Muscle of leg (tissue), 3 donors: ENCODE measurements at regions not wholly inside any gene's neighbourhood (a gene's known extent, or its start where the extent isn't known, plus 50 kb on each side); places are given as distances from the start of the nearest gene placed in this dataset.

ENCODE experiments used
- DNase-seq: peaks from one replicate; pipeline ENCODE4 v3.0.0; 2013
- H3K27ac ChIP-seq: one replicate; pipeline ENCODE4 v1.5.1; 2013; ENCODE audit warnings: mild to moderate bottlenecking, low read length, control low read depth
- H3K27me3 ChIP-seq: one replicate; pipeline ENCODE4 v1.6.1; 2013; ENCODE audit warnings: low read length; ENCODE audit not compliant: control insufficient read depth, insufficient read depth
- H3K36me3 ChIP-seq: one replicate; pipeline ENCODE4 v1.6.1; 2013; ENCODE audit warnings: low read length; ENCODE audit not compliant: control insufficient read depth, insufficient read depth
- H3K4me1 ChIP-seq: one replicate; pipeline ENCODE4 v1.6.1; 2013; ENCODE audit warnings: low read length; ENCODE audit not compliant: control insufficient read depth, insufficient read depth
- H3K4me3 ChIP-seq: one replicate; pipeline ENCODE4 v1.5.1; 2013; ENCODE audit warnings: low read length, control low read depth
- H3K9me3 ChIP-seq: replicated peaks from 2 replicates; pipeline ENCODE4 v1.6.1; 2013; ENCODE audit warnings: low read depth, low read length; ENCODE audit not compliant: control insufficient read depth
- WGBS: methylation state at CpG from one replicate; pipeline ENCODE4 v1.1.5; 2013; ENCODE audit warnings: missing lambda C conversion rate; ENCODE audit not compliant: insufficient coverage; 5-methylcytosine and 5-hydroxymethylcytosine counted together

- Histone ChIP-seq H3K27ac (no peak overlapping the region), H3K4me1 (peaks cover 13% of the 10 kb centered on the region), H3K27me3 (peaks cover 4% of the 10 kb centered on the region), H3K36me3 (no peaks in the 10 kb centered on the region), H3K9me3 (no peaks in the 10 kb centered on the region), H3K4me3 (no peak overlapping the region)
- 88% methylated on average over 4 of the region's 9 CpGs for WGBS
- DNase-seq: no peak
Observed at GRCh38 chr11:127103586-127104388, 103.2 kb upstream of the KIRREL3 start.

DNA sequence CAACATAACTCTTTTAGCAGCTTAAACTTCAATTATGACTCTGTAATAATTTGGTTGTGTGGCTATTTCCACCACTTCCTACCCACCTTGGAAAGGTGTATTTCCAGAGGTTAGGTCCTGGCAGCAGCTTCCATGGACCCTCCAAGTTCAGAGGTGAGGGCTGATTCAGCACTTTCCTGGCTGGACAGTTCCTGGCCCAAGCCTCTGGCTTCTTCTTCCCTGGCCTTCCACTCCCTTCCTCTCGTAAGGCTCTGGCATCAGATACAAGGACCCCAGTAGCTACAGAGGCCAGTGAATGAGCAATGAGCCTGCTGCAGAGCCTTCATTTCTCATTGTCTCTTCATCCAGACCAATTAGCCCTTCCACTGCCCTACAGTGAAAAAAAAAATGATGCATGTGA, 98.1 kb upstream of the KIRREL3 start:
- 0% methylated on average over 1 of the region's 1 CpG for WGBS

DNA sequence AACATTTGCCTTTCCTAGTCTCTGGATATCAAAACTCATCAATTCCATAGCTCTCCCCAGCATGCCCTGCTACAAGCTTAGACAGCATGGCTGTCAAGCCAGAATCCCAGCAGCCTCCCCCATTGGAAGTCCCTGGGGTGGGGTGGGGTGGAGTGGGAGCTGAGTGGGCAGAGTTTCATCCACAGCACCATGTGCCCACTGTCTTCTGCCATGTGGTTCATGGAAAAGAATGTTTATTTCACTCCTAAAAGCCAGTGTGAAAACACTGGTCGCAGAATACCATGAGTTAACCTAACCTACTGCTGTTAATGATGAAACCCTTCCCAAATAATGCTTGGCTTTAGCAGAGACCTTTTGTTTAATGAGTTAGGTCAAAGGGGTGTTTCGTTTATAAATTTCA, 80.2 kb upstream of the KIRREL3 start:
- peaks cover under 1% of the 10 kb centered on the region for H3K4me1 ChIP-seq
- no CpG with 5 or more reads among the region's 2 CpGs for whole genome bisulfite sequencing
- H3K9me3 ChIP-seq: no peaks in the 10 kb centered on the region
- H3K4me3 ChIP-seq: no peak overlapping the region
- H3K27me3 ChIP-seq: no peaks in the 10 kb centered on the region
- H3K36me3 ChIP-seq: no peaks in the 10 kb centered on the region
- H3K27ac ChIP-seq: no peak overlapping the region
- DNase-seq: no peak

More for the DNA sequence above, 98.1 kb upstream of the KIRREL3 start:
- Histone ChIP-seq H3K4me3 (no peak overlapping the region), H3K36me3 (no peaks in the 10 kb centered on the region), H3K27me3 (no peaks in the 10 kb centered on the region), H3K9me3 (no peaks in the 10 kb centered on the region), H3K27ac (no peak overlapping the region), H3K4me1 (no peaks in the 10 kb centered on the region)
- no peak for DNase-seq

- WGBS: no CpG with 5 or more reads among the region's 4 CpGs
- Histone ChIP-seq H3K4me3 (no peak overlapping the region), H3K9me3 (no peaks in the 10 kb centered on the region), H3K27me3 (peaks cover 3% of the 10 kb centered on the region), H3K27ac (no peak overlapping the region), H3K4me1 (peaks cover 12% of the 10 kb centered on the region), H3K36me3 (no peaks in the 10 kb centered on the region)
- no peak for DNase-seq
Observed at GRCh38 chr11:127075758-127076157, 75.2 kb upstream of the KIRREL3 start.

DNA sequence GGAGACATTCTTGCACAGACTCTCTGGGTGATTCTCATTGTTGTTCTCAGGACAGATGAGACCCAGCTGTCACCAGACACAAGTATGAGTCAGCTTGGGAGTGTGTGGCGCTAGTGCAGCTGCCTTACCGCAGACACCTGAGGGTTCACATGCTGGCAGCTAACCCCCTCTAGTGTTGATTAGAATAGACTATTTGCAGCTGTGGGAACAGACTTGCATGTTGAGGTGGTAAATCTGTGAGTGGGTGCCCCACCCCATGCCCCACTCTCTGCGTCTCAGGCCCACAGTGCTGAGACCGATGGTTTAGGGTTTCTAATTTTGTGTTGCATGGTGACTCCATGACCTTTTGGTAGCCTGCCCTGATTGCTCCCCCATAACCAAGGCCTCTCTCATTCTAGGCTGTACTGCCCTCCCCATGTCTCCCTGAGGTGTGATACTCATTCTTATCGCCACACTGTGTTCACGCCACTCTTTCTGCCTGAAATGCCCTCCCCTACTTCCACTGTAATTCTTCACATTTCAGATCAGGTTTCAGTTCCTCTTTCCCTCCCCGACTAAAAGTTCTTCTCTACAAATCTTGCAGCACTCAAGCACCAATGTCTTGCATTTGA, 73.7 kb upstream of the KIRREL3 start:
- Histone ChIP-seq H3K9me3 (no peaks in the 10 kb centered on the region), H3K27ac (no peak overlapping the region), H3K27me3 (peaks cover 3% of the 10 kb centered on the region), H3K4me1 (peaks cover 12% of the 10 kb centered on the region), H3K4me3 (no peak overlapping the region), H3K36me3 (no peaks in the 10 kb centered on the region)
- DNase-seq: peak; percentile 63
- WGBS: 49% methylated on average over 5 of the region's 7 CpGs

- WGBS: 52% methylated on average over 2 of the region's 4 CpGs
- DNase-seq: no peak
- no peak overlapping the region for H3K27ac ChIP-seq
- H3K9me3 ChIP-seq: no peaks in the 10 kb centered on the region
- no peaks in the 10 kb centered on the region for H3K36me3 ChIP-seq
- no peak overlapping the region for H3K4me3 ChIP-seq
- peaks cover 3% of the 10 kb centered on the region for H3K27me3 ChIP-seq
- peaks cover 12% of the 10 kb centered on the region for H3K4me1 ChIP-seq
Observed at GRCh38 chr11:127073621-127074020, 73.1 kb upstream of the KIRREL3 start.

- peaks cover 5% of the 10 kb centered on the region for H3K27me3 ChIP-seq
- peaks cover 12% of the 10 kb centered on the region for H3K4me1 ChIP-seq
- no peak for DNase-seq
- no peaks in the 10 kb centered on the region for H3K36me3 ChIP-seq
- H3K4me3 ChIP-seq: no peak overlapping the region
- H3K27ac ChIP-seq: no peak overlapping the region
- H3K9me3 ChIP-seq: no peaks in the 10 kb centered on the region
- WGBS: 66% methylated on average over 5 of the region's 7 CpGs
Observed at GRCh38 chr11:127071606-127072005, 71.0 kb upstream of the KIRREL3 start.

DNA sequence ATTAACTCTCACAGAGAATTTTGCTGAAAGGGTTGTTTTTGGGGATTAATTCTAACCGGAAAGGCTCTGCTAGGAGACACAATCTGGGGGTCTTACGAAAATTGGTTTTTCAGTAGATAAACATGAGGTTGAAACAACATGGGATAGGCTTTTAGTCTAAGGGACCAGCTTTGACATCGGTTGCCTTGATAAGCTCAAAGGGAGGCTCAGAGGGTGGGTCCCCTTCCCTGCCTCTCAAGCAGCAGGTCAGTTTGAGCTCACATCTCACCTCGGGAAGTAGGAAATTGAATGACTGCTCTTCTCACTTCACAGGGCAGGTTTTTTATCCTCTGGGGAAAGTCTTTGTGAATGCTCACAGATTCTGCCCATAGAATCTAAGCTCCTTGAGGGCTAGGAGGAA, 70.2 kb upstream of the KIRREL3 start:
- Histone ChIP-seq H3K36me3 (no peaks in the 10 kb centered on the region), H3K9me3 (no peaks in the 10 kb centered on the region), H3K4me3 (no peak overlapping the region), H3K27ac (no peak overlapping the region), H3K27me3 (peaks cover 5% of the 10 kb centered on the region), H3K4me1 (peaks cover 12% of the 10 kb centered on the region)
- WGBS: 67% methylated on average over 3 of the region's 4 CpGs
- no peak for DNase-seq

DNA sequence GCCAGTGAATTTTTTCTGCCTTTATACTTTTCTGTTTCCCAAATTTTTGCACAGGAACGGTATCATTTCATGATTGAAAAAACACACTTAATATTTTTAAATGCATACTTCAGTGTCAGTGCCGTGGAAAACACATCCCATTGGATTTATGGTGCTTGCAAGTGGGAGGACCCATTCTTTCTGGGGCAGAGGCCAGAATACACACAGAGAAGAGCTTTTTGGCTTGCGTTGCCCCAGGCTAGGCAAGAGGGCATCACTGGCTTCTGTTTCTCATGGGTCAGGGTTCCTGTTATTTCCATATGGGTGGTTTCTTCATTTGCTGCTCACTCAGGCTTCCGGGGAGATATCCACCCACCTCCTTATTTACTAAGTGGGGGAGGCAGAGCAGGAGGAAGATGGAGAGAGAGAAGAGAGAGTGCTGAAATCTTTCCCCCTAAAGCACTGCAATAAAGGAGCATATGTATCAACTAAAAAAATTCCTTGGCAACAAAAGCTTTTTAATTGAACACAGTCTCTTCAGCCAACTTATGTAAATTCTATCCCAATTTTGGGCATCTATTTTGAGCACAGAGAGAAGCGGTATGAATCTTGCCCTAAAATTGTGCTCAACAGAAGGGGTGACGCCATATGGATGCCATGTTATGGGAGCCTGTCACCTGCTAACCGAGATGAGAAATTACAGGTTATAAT, 66.0 kb upstream of the KIRREL3 start:
- Histone ChIP-seq H3K4me3 (no peak overlapping the region), H3K27me3 (peaks cover 3% of the 10 kb centered on the region), H3K27ac (no peak overlapping the region), H3K9me3 (no peaks in the 10 kb centered on the region), H3K4me1 (no peaks in the 10 kb centered on the region), H3K36me3 (no peaks in the 10 kb centered on the region)
- 63% methylated on average over 3 of the region's 7 CpGs for WGBS
- peak; percentile 74 for DNase-seq

DNA sequence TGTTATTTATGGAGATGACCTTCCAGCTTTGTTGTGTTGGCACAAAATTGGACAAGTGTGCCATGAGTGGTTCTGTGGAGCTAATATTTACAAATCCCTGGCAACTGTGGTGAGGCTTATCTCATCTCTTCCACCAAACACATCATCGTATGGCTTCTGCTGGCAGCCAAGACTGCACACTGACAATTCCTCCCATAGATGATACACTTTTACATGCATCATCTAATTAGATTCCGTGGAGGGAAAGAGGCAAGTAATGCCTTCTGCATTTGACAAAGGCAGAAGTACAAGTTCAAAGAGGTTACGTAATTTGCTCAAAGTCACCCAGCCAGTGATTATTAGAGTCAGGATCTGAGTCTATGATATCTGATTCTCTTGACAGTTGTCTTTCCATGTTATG, 62.7 kb upstream of the KIRREL3 start:
- no CpG with 5 or more reads among the region's 3 CpGs for WGBS
- H3K27ac ChIP-seq: no peak overlapping the region
- peaks cover 5% of the 10 kb centered on the region for H3K27me3 ChIP-seq
- DNase-seq: no peak
- H3K9me3 ChIP-seq: no peaks in the 10 kb centered on the region
- H3K36me3 ChIP-seq: no peaks in the 10 kb centered on the region
- H3K4me1 ChIP-seq: no peaks in the 10 kb centered on the region
- H3K4me3 ChIP-seq: no peak overlapping the region
